K562 (cell line): ENCODE measurements at regions not wholly inside any gene's neighbourhood (a gene's known extent, or its start where the extent isn't known, plus 50 kb on each side); places are given as distances from the start of the nearest gene placed in this dataset.

Experiments used
- ATAC-seq: fragments of 200-7000 bp; cut with Tn5 transposase; 3 replicates; pipeline ENCODE4 v1.9.1; 2020; ENCODE audit warnings: moderate library complexity
- BruUV-seq: library from RNA; stranded (reverse); fragments of 400-500 nt; replicated peaks from 2 replicates; lab custom pipeline; 2021; lab: Mats Ljungman, UMichigan
- CTCF ChIA-PET: fragments of 300-600 bp; formaldehyde crosslinking; extraction: SDS; loops from one replicate; lab custom pipeline; 2021; ENCODE audit warnings: low intra/inter-chr PET ratio; lab: Yijun Ruan, JAX
- POLR2A ChIA-PET: fragments of 300-600, 350-650 bp; sonication (Branson Sonifier 250); formaldehyde crosslinking; extraction: SDS; loops from one replicate; lab custom pipeline; 2021; ENCODE audit warnings: antibody characterized with exemption, inconsistent platforms; lab: Yijun Ruan, JAX
- DNase-seq, 4 experiments: peaks; one replicate each; pipeline versions ENCODE4 v3.0.0 to v3.0.0-alpha.2; 2011 to 2018; ENCODE audit warnings: low spot score in 3 of 4, mixed read lengths in 3 of 4; ENCODE audit errors: extremely low read depth in 1 of 4
- FAIRE-seq: peaks from 2 replicates; lab custom pipeline; 2011; peaks lifted over from hg19 to GRCh38; lab: Jason Lieb, UNC
- H2AFZ ChIP-seq: 2 replicates; pipeline ENCODE4 v1.6.0; 2011; ENCODE audit warnings: low read depth, low read length, control low read depth, inconsistent platforms
- H3K27ac ChIP-seq: fragments of 200-600 bp; 3 replicates; pipeline ENCODE4 v1.8.0; 2011; ENCODE audit warnings: low read depth, mild to moderate bottlenecking, control low read depth, inconsistent platforms, low read length, moderate library complexity, mixed read lengths; ENCODE audit errors: extremely low read depth
- H3K27me3 ChIP-seq, 2 experiments: fragments of 300-600 bp in 1 of 2; 2 replicates in 1 of 2; 3 replicates in 1 of 2; pipeline versions ENCODE4 v1.6.0 to v1.8.0; 2011; ENCODE audit warnings: inconsistent platforms in 2 of 2, low read length in 2 of 2, mild to moderate bottlenecking in 1 of 2, mixed read lengths in 1 of 2, moderate library complexity in 1 of 2; ENCODE audit not compliant: control insufficient read depth in 2 of 2, insufficient read depth in 2 of 2
- H3K36me3 ChIP-seq: fragments of 300-600 bp; 3 replicates; pipeline ENCODE4 v1.8.0; 2011; ENCODE audit warnings: mild to moderate bottlenecking, low read length, inconsistent platforms; ENCODE audit not compliant: control insufficient read depth, insufficient read depth
- H3K4me1 ChIP-seq, 2 experiments: fragments of 200-600 bp in 1 of 2; replicated peaks in 1 of 2; 2 replicates in 1 of 2; 3 replicates in 1 of 2; pipeline versions ENCODE4 v1.5.1 to v1.8.0; 2011; ENCODE audit warnings: inconsistent platforms in 2 of 2, low read length in 2 of 2, mild to moderate bottlenecking in 1 of 2, mixed read lengths in 1 of 2, moderate library complexity in 1 of 2; ENCODE audit not compliant: control insufficient read depth in 2 of 2, insufficient read depth in 2 of 2
- H3K4me2 ChIP-seq: 2 replicates; pipeline ENCODE4 v1.6.1; 2011; ENCODE audit warnings: low read length, control low read depth, inconsistent platforms, mixed read lengths; ENCODE audit not compliant: insufficient read depth
- H3K4me3 ChIP-seq: fragments of 200-600 bp; sonication (generic), shearing (Covaris generic); 2 replicates; pipeline ENCODE4 v1.5.1; 2016; ENCODE audit warnings: control low read depth, inconsistent platforms
- H3K79me2 ChIP-seq: fragments of 200-600 bp; 3 replicates; pipeline ENCODE4 v1.8.0; 2011; ENCODE audit warnings: low read length, inconsistent platforms; ENCODE audit not compliant: control insufficient read depth, insufficient read depth
- H3K9ac ChIP-seq, 2 experiments: 2 replicates each; pipeline versions ENCODE4 v1.6.0 to v1.6.1; 2011; ENCODE audit warnings: low read depth in 2 of 2, low read length in 2 of 2, control low read depth in 1 of 2, inconsistent platforms in 1 of 2, mild to moderate bottlenecking in 1 of 2, mixed read lengths in 1 of 2; ENCODE audit not compliant: insufficient read depth in 1 of 2
- H3K9me1 ChIP-seq: one replicate; pipeline ENCODE4 v1.6.0; 2011; ENCODE audit warnings: inconsistent platforms, mild to moderate bottlenecking, low read length, moderate library complexity; ENCODE audit not compliant: control insufficient read depth, insufficient read depth
- H3K9me3 ChIP-seq: replicated peaks from 2 replicates; pipeline ENCODE4 v1.5.1; 2011; ENCODE audit warnings: low read depth, low read length, inconsistent platforms; ENCODE audit not compliant: control insufficient read depth, insufficient read depth
- H4K20me1 ChIP-seq: replicated peaks from 2 replicates; pipeline ENCODE4 v1.6.1; 2011; ENCODE audit warnings: low read length, inconsistent platforms, mixed read lengths; ENCODE audit not compliant: control insufficient read depth, insufficient read depth
- CSDE1 ChIP-seq, 2 experiments: fragments of 450-650 bp; IDR thresholded peaks; 2 replicates each; pipeline ENCODE4 v1.6.1; 2016; ENCODE audit warnings: mild to moderate bottlenecking in 1 of 2
- DPF2 ChIP-seq: fragments of 450-650 bp; IDR thresholded peaks from 2 replicates; pipeline ENCODE4 v1.6.1; 2016
- EP400 ChIP-seq: fragments of 450-650 bp; IDR thresholded peaks from 2 replicates; pipeline ENCODE4 v1.6.1; 2017; ENCODE audit warnings: antibody characterized with exemption, mild to moderate bottlenecking, moderate library complexity
- GTF2F1 ChIP-seq: IDR thresholded peaks from 2 replicates; pipeline ENCODE4 v1.6.1; 2011; ENCODE audit warnings: low read depth, low read length, improper control_type of control experiment
- HDAC2 ChIP-seq: fragments of 450-650 bp; IDR thresholded peaks from 2 replicates; pipeline ENCODE4 v1.6.1; 2016; ENCODE audit warnings: mild to moderate bottlenecking
- NFXL1 ChIP-seq: fragments of 450-650 bp; formaldehyde crosslinking; IDR thresholded peaks from 2 replicates; pipeline ENCODE4 v1.4.0; 2021; ENCODE audit warnings: mild to moderate bottlenecking
- TEAD4 ChIP-seq, 2 experiments: sonication (generic) in 1 of 2; formaldehyde crosslinking in 1 of 2; IDR thresholded peaks; 2 replicates each; pipeline versions ENCODE4 v1.6.1 to v1.8.0; 2012 to 2022; ENCODE audit warnings: borderline replicate concordance in 1 of 2, inconsistent platforms in 1 of 2, low read length in 1 of 2, mild to moderate bottlenecking in 1 of 2, missing genetic modification reagents in 1 of 2
- U2AF2 ChIP-seq: fragments of 200-400 bp; formaldehyde crosslinking; optimal IDR thresholded peaks from 2 replicates; pipeline ENCODE3; 2017; ENCODE audit warnings: low read depth, mild to moderate bottlenecking, low read length
- USF1 ChIP-seq: sonication (generic); formaldehyde crosslinking; IDR thresholded peaks from 2 replicates; pipeline ENCODE4 v1.9.0; 2022; ENCODE audit warnings: mild to moderate bottlenecking, missing genetic modification reagents
- ZNF217 ChIP-seq: sonication (generic); formaldehyde crosslinking; IDR thresholded peaks from 2 replicates; pipeline ENCODE4 v1.8.0; 2022; ENCODE audit warnings: mild to moderate bottlenecking, missing genetic modification reagents
- ZNF668 ChIP-seq: fragments of 250-450 bp; sonication (Bioruptor Pico); IDR thresholded peaks from 2 replicates; pipeline ENCODE4 v1.8.0; 2022; ENCODE audit warnings: mild to moderate bottlenecking, inconsistent platforms
- ZNF707 ChIP-seq: fragments of 250-450 bp; sonication (Bioruptor Pico); conservative IDR thresholded peaks from 2 replicates; pipeline ENCODE4 v1.8.0; 2022; ENCODE audit warnings: inconsistent platforms, mild to moderate bottlenecking, moderate library complexity
- ZNF75A ChIP-seq: fragments of 450-650 bp; formaldehyde crosslinking; IDR thresholded peaks from 2 replicates; pipeline ENCODE4 v1.4.0; 2020; ENCODE audit warnings: mild to moderate bottlenecking
- ZNF830 ChIP-seq: fragments of 250-450 bp; sonication (Bioruptor Pico); IDR thresholded peaks from 2 replicates; pipeline ENCODE4 v1.5.0; 2021; ENCODE audit warnings: mild to moderate bottlenecking
- WGBS: fragments of 100-300 bp; shearing (Covaris generic); methylation state at CpG from one replicate; pipeline ENCODE4 v1.1.6; 2016; ENCODE audit warnings: low coverage, mixed read lengths; ENCODE audit not compliant: insufficient coverage; ENCODE audit errors: missing lambda C conversion rate; 5-methylcytosine and 5-hydroxymethylcytosine counted together
- in situ Hi-C: fragments of 300-500 bp; cut with MboI; formaldehyde crosslinking; loops from 4 replicates; pipeline ENCODE4 v1.15.0; 2018; ENCODE audit warnings: inconsistent platforms, mixed read lengths
- intact Hi-C: fragments of 100-400 bp; cut with micrococcal nuclease; formaldehyde crosslinking; loops from 2 replicates; pipeline ENCODE4 v1.14.2; 2022

- H3K9me1 ChIP-seq = no peaks in the 10 kb centered on the region
- WGBS = 0% methylated on average over 1 of the region's 1 CpG
- no peaks in the 10 kb centered on the region for H3K36me3 ChIP-seq
- BruUV-seq = no TSS peak
- ATAC-seq (no peak), FAIRE-seq (no peak)
- no peak overlapping the region for H3K4me2 ChIP-seq
- no peak overlapping the region for H3K4me3 ChIP-seq
- no peaks in the 10 kb centered on the region for H3K9me3 ChIP-seq
- TF ChIP-seq ZNF668 (no peak), ZNF707 (no peak), HDAC2 (no peak), NFXL1 (CRISPR knock-in tag) (no peak), TEAD4 (IDR thresholded peaks at IDR 0.05; ENCODE audit: low read length) (no peak), TEAD4 (CRISPR knock-in tag; IDR thresholded peaks at IDR 0.05; ENCODE audit: borderline replicate concordance) (no peak), GTF2F1 (no peak), DPF2 (no peak), ZNF75A (CRISPR knock-in tag) (no peak), EP400 (no peak), U2AF2 (no peak), USF1 (CRISPR knock-in tag) (no peak), ZNF830 (CRISPR knock-in tag) (no peak), CSDE1 (IDR thresholded peaks at IDR 0.05) (no peak), ZNF217 (CRISPR knock-in tag) (no peak)
- TF ChIP-seq, all 486 proteins: peak for 0
- in situ Hi-C loops = no loop called here
- intact Hi-C loops = no loop called here
- POLR2A ChIA-PET = no interaction called here
- Histone ChIP-seq H3K79me2 (no peaks in the 10 kb centered on the region), H3K27me3 (no peaks in the 10 kb centered on the region), H4K20me1 (no peaks in the 10 kb centered on the region), H3K27ac (no peak overlapping the region), H3K9ac (no peak overlapping the region), H2AFZ (no peak overlapping the region), H3K4me1 (no peaks in the 10 kb centered on the region)
- CTCF ChIA-PET = no interaction called here
- no peak for DNase-seq
Measured at GRCh38 chr9:102483651-102484050, 511.5 kb upstream of the CYLC2 start.
